GM12892 (cell line): ENCODE measurements at regions not wholly inside any gene's neighbourhood (a gene's known extent, or its start where the extent isn't known, plus 50 kb on each side); places are given as distances from the start of the nearest gene placed in this dataset.

Experiments used
- POLR2A ChIP-seq: IDR thresholded peaks from 2 replicates; pipeline ENCODE4 v1.6.1; 2011; ENCODE audit warnings: low read depth, low read length, control low read depth
- POLR2AphosphoS5 ChIP-seq: IDR thresholded peaks from 2 replicates; pipeline ENCODE4 v1.6.1; 2011; ENCODE audit warnings: low read depth, low read length, control low read depth

GRCh38 chr6:88499436-88499835 is 333.3 kb upstream of the CNR1 start:
- no peak for TF ChIP-seq POLR2A
- TF ChIP-seq POLR2AphosphoS5, result no peak
